Endothelial cell of umbilical vein (primary cell): ENCODE measurements at regions not wholly inside any gene's neighbourhood (a gene's known extent, or its start where the extent isn't known, plus 50 kb on each side); places are given as distances from the start of the nearest gene placed in this dataset.

Source experiments
- BruUV-seq: library from RNA; stranded (reverse); fragments of 400-500 nt; replicated peaks from 2 replicates; lab custom pipeline; 2021; lab: Mats Ljungman, UMichigan
- CTCF ChIA-PET: fragments of 300-600, 350-600 bp; sonication (Branson Sonifier 250); formaldehyde crosslinking; loops from one replicate; lab custom pipeline; 2021; ENCODE audit warnings: antibody characterized with exemption, inconsistent platforms; lab: Charles Lee
- POLR2A ChIA-PET: fragments of 300-600, 350-600 bp; sonication (Branson Sonifier 250); formaldehyde crosslinking; loops from one replicate; lab custom pipeline; 2021; ENCODE audit warnings: antibody characterized with exemption, inconsistent platforms; lab: Charles Lee
- DNase-seq: peaks from one replicate; pipeline ENCODE4 v3.0.0-alpha.2; 2011; ENCODE audit warnings: low read depth, low spot score
- FAIRE-seq: peaks from 2 replicates; lab custom pipeline; 2011; peaks lifted over from hg19 to GRCh38; lab: Jason Lieb, UNC
- H2AFZ ChIP-seq: 2 replicates; pipeline ENCODE4 v1.6.0; 2012; ENCODE audit warnings: low read depth, low read length, control low read depth, inconsistent platforms
- H3K27ac ChIP-seq: 2 replicates; pipeline ENCODE4 v1.5.1; 2011; ENCODE audit warnings: low read depth, mild to moderate bottlenecking, control low read depth, low read length, moderate library complexity; ENCODE audit not compliant: insufficient read depth
- H3K27me3 ChIP-seq, 2 experiments: 2 replicates each; pipeline versions ENCODE4 v1.6.0 to v1.6.1; 2011; ENCODE audit warnings: low read length in 2 of 2, mixed read lengths in 1 of 2; ENCODE audit not compliant: control insufficient read depth in 2 of 2, insufficient read depth in 2 of 2
- H3K36me3 ChIP-seq, 2 experiments: 2 replicates in 1 of 2; 3 replicates in 1 of 2; pipeline ENCODE4 v1.5.1; 2011; ENCODE audit warnings: low read length in 2 of 2, mild to moderate bottlenecking in 1 of 2, moderate library complexity in 1 of 2; ENCODE audit not compliant: control insufficient read depth in 2 of 2, insufficient read depth in 2 of 2; ENCODE audit errors: extremely low read depth in 1 of 2
- H3K4me1 ChIP-seq: 3 replicates; pipeline ENCODE4 v1.5.1; 2011; ENCODE audit warnings: mild to moderate bottlenecking, low read length; ENCODE audit not compliant: control insufficient read depth, insufficient read depth; ENCODE audit errors: extremely low read depth
- H3K4me2 ChIP-seq: 2 replicates; pipeline ENCODE4 v1.6.1; 2011; ENCODE audit warnings: low read length, control low read depth, mixed read lengths; ENCODE audit not compliant: insufficient read depth
- H3K4me3 ChIP-seq, 3 experiments: fragments of 200-600 bp in 1 of 3; sonication (generic), shearing (Covaris generic) in 1 of 3; replicated peaks in 1 of 3; 2 replicates each; pipeline ENCODE4 v1.5.1; 2011 to 2016; ENCODE audit warnings: control low read depth in 3 of 3, low read length in 3 of 3, mild to moderate bottlenecking in 2 of 3, inconsistent platforms in 1 of 3, low read depth in 1 of 3, moderate library complexity in 1 of 3; ENCODE audit not compliant: insufficient read depth in 1 of 3
- H3K79me2 ChIP-seq: 2 replicates; pipeline ENCODE4 v1.6.0; 2012; ENCODE audit warnings: low read length, inconsistent platforms; ENCODE audit not compliant: control insufficient read depth, insufficient read depth
- H3K9ac ChIP-seq: replicated peaks from 2 replicates; pipeline ENCODE3; 2011; ENCODE audit warnings: low read length, control low read depth; ENCODE audit not compliant: insufficient read depth; ENCODE audit errors: extremely low read depth
- H3K9me1 ChIP-seq: replicated peaks from 3 replicates; pipeline ENCODE4 v1.6.0; 2011; ENCODE audit warnings: mild to moderate bottlenecking, low read length; ENCODE audit not compliant: control insufficient read depth, insufficient read depth; ENCODE audit errors: extremely low read depth
- H3K9me3 ChIP-seq: replicated peaks from 2 replicates; pipeline ENCODE4 v1.5.1; 2012; ENCODE audit warnings: low read length, inconsistent platforms; ENCODE audit not compliant: control insufficient read depth, insufficient read depth
- H4K20me1 ChIP-seq: replicated peaks from 2 replicates; pipeline ENCODE3; 2011; ENCODE audit warnings: mild to moderate bottlenecking, low read length; ENCODE audit not compliant: control insufficient read depth, insufficient read depth; ENCODE audit errors: extremely low read depth
- CTCF ChIP-seq, 2 donors: IDR thresholded peaks; 1 replicate in 1 of 2; 2 replicates in 1 of 2; pipeline ENCODE4 v1.5.1; 2011; ENCODE audit warnings: low read length in 2 of 2, mild to moderate bottlenecking in 2 of 2, moderate library complexity in 2 of 2, control low read depth in 1 of 2, inconsistent platforms in 1 of 2, low read depth in 1 of 2; ENCODE audit not compliant: insufficient read depth in 1 of 2; ENCODE audit errors: extremely low read depth in 1 of 2
- EZH2 ChIP-seq: IDR thresholded peaks from 2 replicates; pipeline ENCODE4 v1.6.1; 2012; ENCODE audit warnings: borderline replicate concordance, low read depth, mild to moderate bottlenecking, moderate library complexity, low read length, inconsistent platforms; ENCODE audit not compliant: severe bottlenecking
- FOS ChIP-seq: IDR thresholded peaks from 2 replicates; pipeline ENCODE4 v1.6.1; 2011; ENCODE audit warnings: mild to moderate bottlenecking, low read length, moderate library complexity, borderline replicate concordance; ENCODE audit not compliant: insufficient read depth
- GATA2 ChIP-seq: IDR thresholded peaks from 2 replicates; pipeline ENCODE4 v1.7.0; 2011; ENCODE audit warnings: low read depth, mild to moderate bottlenecking, moderate library complexity, mixed read lengths, low read length; ENCODE audit not compliant: insufficient read length, insufficient read depth
- JUN ChIP-seq: IDR thresholded peaks from 2 replicates; pipeline ENCODE4 v1.6.1; 2011; ENCODE audit warnings: borderline replicate concordance, low read depth; ENCODE audit not compliant: insufficient read length, insufficient read depth
- MAX ChIP-seq: IDR thresholded peaks from 2 replicates; pipeline ENCODE4 v1.6.1; 2011; ENCODE audit not compliant: insufficient read depth, insufficient read length
- MYC ChIP-seq: IDR thresholded peaks from one replicate; pipeline ENCODE4 v1.6.1; 2011; ENCODE audit warnings: mild to moderate bottlenecking, low read depth, low read length
- POLR2A ChIP-seq: IDR thresholded peaks from 2 replicates; pipeline ENCODE4 v1.6.1; 2012; ENCODE audit warnings: low read depth, mild to moderate bottlenecking, control low read depth, low read length
- POLR2AphosphoS5 ChIP-seq: IDR thresholded peaks from 2 replicates; pipeline ENCODE4 v1.6.1; 2012; ENCODE audit warnings: low read depth, mild to moderate bottlenecking, control low read depth, low read length, moderate library complexity; ENCODE audit not compliant: insufficient read depth
- dilution Hi-C: fragments of 300-500 bp; cut with MboI; formaldehyde crosslinking; loops from one replicate; pipeline ENCODE4 v1.15.0; 2019; ENCODE audit warnings: low sequenced_read_pairs; ENCODE audit not compliant: extremely low pct_ligation_motif_present
- intact Hi-C: fragments of 100-400 bp; cut with micrococcal nuclease; formaldehyde crosslinking; loops from one replicate; pipeline ENCODE4 v1.10.0; 2022

GRCh38 chr14:32014057-32014456, 63.0 kb upstream of the ARHGAP5 start:
- CTCF ChIA-PET: no interaction called here
- FAIRE-seq: no peak
- no peak overlapping the region for H2AFZ ChIP-seq
- H3K4me1 ChIP-seq: peaks cover 7% of the 10 kb centered on the region
- POLR2A ChIA-PET: no interaction called here
- no peaks in the 10 kb centered on the region for H3K36me3 ChIP-seq
- intact Hi-C loops (no loop called here), dilution Hi-C loops (no loop called here)
- H3K4me2 ChIP-seq: no peak overlapping the region
- no peak overlapping the region for H3K27ac ChIP-seq
- TF ChIP-seq JUN (no peak), MAX (no peak), GATA2 (no peak), MYC (no peak)
- no peaks in the 10 kb centered on the region for H3K79me2 ChIP-seq
- H3K9me1 ChIP-seq: no peaks in the 10 kb centered on the region
- BruUV-seq: no TSS peak
- H3K9me3 ChIP-seq: no peaks in the 10 kb centered on the region
- H3K4me3 ChIP-seq: no peak overlapping the region
- no peak overlapping the region for H3K9ac ChIP-seq
- no peaks in the 10 kb centered on the region for H3K27me3 ChIP-seq
- DNase-seq: no peak
- no peaks in the 10 kb centered on the region for H4K20me1 ChIP-seq

GRCh38 chr14:32014498-32014897, 62.6 kb upstream of the ARHGAP5 start:
- BruUV-seq: no TSS peak
- dilution Hi-C loops: no loop called here
- H3K9me1 ChIP-seq: no peaks in the 10 kb centered on the region
- no peaks in the 10 kb centered on the region for H3K79me2 ChIP-seq
- FAIRE-seq: no peak
- no peaks in the 10 kb centered on the region for H3K9me3 ChIP-seq
- intact Hi-C loops: no loop called here
- peaks cover 7% of the 10 kb centered on the region for H3K4me1 ChIP-seq
- H3K4me3 ChIP-seq: no peak overlapping the region
- no peak for TF ChIP-seq CTCF (IDR thresholded peaks at IDR 0.05; ENCODE audit: extremely low read depth in 1 of 2, insufficient read depth in 1 of 2, low read depth in 1 of 2, low read length in 2 of 2)
- TF ChIP-seq POLR2AphosphoS5: no peak
- TF ChIP-seq GATA2: no peak
- no peak for TF ChIP-seq FOS
- TF ChIP-seq MAX: no peak
- TF ChIP-seq POLR2A: no peak
- no peak for TF ChIP-seq MYC
- no peak for TF ChIP-seq EZH2
- no peak for TF ChIP-seq JUN
- H4K20me1 ChIP-seq: no peaks in the 10 kb centered on the region
- no peaks in the 10 kb centered on the region for H3K27me3 ChIP-seq
- H2AFZ ChIP-seq: no peak overlapping the region
- ChIA-PET CTCF (no interaction called here), POLR2A (no interaction called here)
- H3K36me3 ChIP-seq: no peaks in the 10 kb centered on the region
- no peak for DNase-seq
- no peak overlapping the region for H3K4me2 ChIP-seq
- no peak overlapping the region for H3K27ac ChIP-seq
- no peak overlapping the region for H3K9ac ChIP-seq
